DOHH2 (cell line): ENCODE measurements at regions not wholly inside any gene's neighbourhood (a gene's known extent, or its start where the extent isn't known, plus 50 kb on each side); places are given as distances from the start of the nearest gene placed in this dataset.

ENCODE experiments used
- H3F3A ChIP-seq: fragments of 200-600 bp; sonication (generic), shearing (Covaris generic); 2 replicates; pipeline ENCODE4 v1.6.0; 2016; ENCODE audit warnings: antibody characterized with exemption, mild to moderate bottlenecking; ENCODE audit not compliant: control insufficient read depth, insufficient read depth
- H3K27ac ChIP-seq: fragments of 200-600 bp; sonication (generic); 2 replicates; pipeline ENCODE4 v1.5.1; 2014; ENCODE audit warnings: low read depth, mild to moderate bottlenecking, low read length, moderate library complexity
- H3K27me3 ChIP-seq: fragments of 200-600 bp; sonication (generic); 2 replicates; pipeline ENCODE4 v1.6.1; 2014; ENCODE audit warnings: mild to moderate bottlenecking, low read length, mixed read lengths; ENCODE audit not compliant: control insufficient read depth
- H3K36me3 ChIP-seq: fragments of 200-600 bp; sonication (generic); 2 replicates; pipeline ENCODE4 v1.6.1; 2014; ENCODE audit warnings: mild to moderate bottlenecking, low read length, moderate library complexity, mixed read lengths; ENCODE audit not compliant: control insufficient read depth
- H3K4me1 ChIP-seq: fragments of 200-600 bp; sonication (generic); 2 replicates; pipeline ENCODE4 v1.6.1; 2014; ENCODE audit warnings: mild to moderate bottlenecking, low read length, mixed read lengths; ENCODE audit not compliant: control insufficient read depth
- H3K4me2 ChIP-seq: fragments of 200-600 bp; sonication (generic); 2 replicates; pipeline ENCODE4 v1.6.0; 2014; ENCODE audit warnings: mild to moderate bottlenecking, low read length, moderate library complexity
- H3K4me3 ChIP-seq: fragments of 200-600 bp; sonication (generic); 2 replicates; pipeline ENCODE4 v1.5.1; 2014; ENCODE audit warnings: mild to moderate bottlenecking, low read length, mixed read lengths
- H3K79me2 ChIP-seq: fragments of 200-600 bp; sonication (generic); 2 replicates; pipeline ENCODE4 v1.6.1; 2014; ENCODE audit warnings: mild to moderate bottlenecking, low read length, mixed read lengths; ENCODE audit not compliant: control insufficient read depth
- H3K9me2 ChIP-seq: fragments of 200-600 bp; sonication (generic); replicated peaks from 2 replicates; pipeline ENCODE4 v1.6.1; 2014; ENCODE audit warnings: mild to moderate bottlenecking, low read length, mixed read lengths; ENCODE audit not compliant: control insufficient read depth
- H3K9me3 ChIP-seq: fragments of 200-600 bp; sonication (generic); 2 replicates; pipeline ENCODE4 v1.6.1; 2014; ENCODE audit warnings: antibody characterized with exemption, low read length, mixed read lengths; ENCODE audit not compliant: control insufficient read depth, insufficient read depth
- H4K20me1 ChIP-seq: fragments of 200-600 bp; sonication (generic); 2 replicates; pipeline ENCODE4 v1.6.0; 2014; ENCODE audit warnings: low read depth, mild to moderate bottlenecking, antibody characterized with exemption, low read length, moderate library complexity; ENCODE audit not compliant: control insufficient read depth, insufficient read depth
- EZH2phosphoT487 ChIP-seq: fragments of 200-600 bp; sonication (generic); IDR thresholded peaks from 2 replicates; pipeline ENCODE4 v1.6.1; 2017; ENCODE audit warnings: borderline replicate concordance, mild to moderate bottlenecking, antibody characterized with exemption, low read length, moderate library complexity, mixed read lengths
- TF ChIP-seq, protein P1 (sequence below): fragments of 200-600 bp; sonication (generic); IDR thresholded peaks from one replicate; pipeline ENCODE4 v1.5.1; 2014; ENCODE audit warnings: antibody characterized with exemption, mild to moderate bottlenecking, low read depth, low read length; ENCODE audit not compliant: poor library complexity, severe bottlenecking

DNA sequence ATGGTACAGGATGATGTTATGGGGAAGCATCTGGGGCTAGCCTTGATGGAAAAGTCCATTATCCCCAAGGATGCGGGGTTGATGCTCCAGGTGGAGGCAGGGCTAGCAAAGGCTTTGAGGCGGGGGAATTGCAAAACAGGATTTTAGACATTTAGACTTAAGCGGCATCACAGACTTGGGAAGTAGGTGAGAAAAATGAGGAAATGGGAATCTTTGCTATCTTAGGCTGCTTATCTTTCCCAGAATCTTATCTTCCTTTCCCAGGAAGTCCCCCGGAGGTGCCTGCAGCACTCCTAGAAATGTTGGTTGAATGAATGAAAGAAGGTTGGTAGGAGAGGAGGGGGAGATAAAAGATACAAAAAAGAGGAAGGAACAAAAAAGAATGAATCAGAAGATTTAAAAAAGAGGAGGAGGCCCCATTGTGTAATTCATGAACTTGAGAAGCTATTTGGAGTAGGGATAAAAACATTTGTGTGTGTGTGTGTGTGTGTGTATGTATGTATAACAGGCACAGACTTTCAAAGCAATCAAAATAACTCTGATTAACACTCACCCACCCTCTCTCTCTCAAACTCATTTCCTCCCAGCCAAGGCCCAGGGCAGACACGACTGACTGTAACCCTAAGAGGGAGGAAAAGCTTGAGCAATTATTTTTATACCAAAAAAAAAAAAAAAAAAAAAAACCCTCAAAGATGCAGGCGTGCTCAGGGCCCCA is 62.5 kb upstream of the TBX3 start:
- Histone ChIP-seq H3K9me2 (no peaks in the 10 kb centered on the region), H3K36me3 (no peaks in the 10 kb centered on the region), H3K4me2 (no peak overlapping the region), H3K9me3 (no peaks in the 10 kb centered on the region), H3K4me1 (no peaks in the 10 kb centered on the region), H3K79me2 (no peaks in the 10 kb centered on the region), H3K27me3 (no peaks in the 10 kb centered on the region), H3K4me3 (no peak overlapping the region), H3F3A (no peaks in the 10 kb centered on the region), H4K20me1 (no peaks in the 10 kb centered on the region), H3K27ac (no peak overlapping the region)
- TF ChIP-seq, protein P1, sequence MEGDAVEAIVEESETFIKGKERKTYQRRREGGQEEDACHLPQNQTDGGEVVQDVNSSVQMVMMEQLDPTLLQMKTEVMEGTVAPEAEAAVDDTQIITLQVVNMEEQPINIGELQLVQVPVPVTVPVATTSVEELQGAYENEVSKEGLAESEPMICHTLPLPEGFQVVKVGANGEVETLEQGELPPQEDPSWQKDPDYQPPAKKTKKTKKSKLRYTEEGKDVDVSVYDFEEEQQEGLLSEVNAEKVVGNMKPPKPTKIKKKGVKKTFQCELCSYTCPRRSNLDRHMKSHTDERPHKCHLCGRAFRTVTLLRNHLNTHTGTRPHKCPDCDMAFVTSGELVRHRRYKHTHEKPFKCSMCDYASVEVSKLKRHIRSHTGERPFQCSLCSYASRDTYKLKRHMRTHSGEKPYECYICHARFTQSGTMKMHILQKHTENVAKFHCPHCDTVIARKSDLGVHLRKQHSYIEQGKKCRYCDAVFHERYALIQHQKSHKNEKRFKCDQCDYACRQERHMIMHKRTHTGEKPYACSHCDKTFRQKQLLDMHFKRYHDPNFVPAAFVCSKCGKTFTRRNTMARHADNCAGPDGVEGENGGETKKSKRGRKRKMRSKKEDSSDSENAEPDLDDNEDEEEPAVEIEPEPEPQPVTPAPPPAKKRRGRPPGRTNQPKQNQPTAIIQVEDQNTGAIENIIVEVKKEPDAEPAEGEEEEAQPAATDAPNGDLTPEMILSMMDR, result no peak
- no peak for TF ChIP-seq EZH2phosphoT487

DNA sequence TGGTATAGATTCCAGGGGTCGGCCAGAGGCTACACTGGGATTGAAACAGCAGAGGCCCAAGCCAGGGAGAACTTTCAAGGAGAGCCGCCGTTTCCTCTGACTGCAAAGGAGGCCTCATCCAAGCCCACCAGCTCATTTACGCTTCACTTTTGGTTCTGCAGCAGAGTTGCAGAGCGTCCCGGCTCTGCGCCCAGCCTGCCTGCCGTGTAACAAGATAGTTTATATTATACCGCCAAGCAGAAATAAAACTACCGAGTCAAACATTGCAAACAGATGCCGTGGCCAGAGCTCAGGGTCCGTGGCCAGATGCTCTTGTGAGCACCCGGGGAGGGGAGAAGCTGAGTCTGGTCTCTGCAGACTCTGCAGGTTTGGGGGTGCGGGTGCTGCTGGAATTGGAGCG is 60.7 kb upstream of the TBX3 start:
- H3K27me3 ChIP-seq, result no peaks in the 10 kb centered on the region
- H3K27ac ChIP-seq, result no peak overlapping the region
- H4K20me1 ChIP-seq, result no peaks in the 10 kb centered on the region
- H3K4me1 ChIP-seq, result no peaks in the 10 kb centered on the region
- TF ChIP-seq, protein P1, result no peak
- TF ChIP-seq EZH2phosphoT487, result no peak
- no peaks in the 10 kb centered on the region for H3K9me2 ChIP-seq
- no peaks in the 10 kb centered on the region for H3F3A ChIP-seq
- no peak overlapping the region for H3K4me3 ChIP-seq
- no peaks in the 10 kb centered on the region for H3K79me2 ChIP-seq
- no peaks in the 10 kb centered on the region for H3K36me3 ChIP-seq
- H3K9me3 ChIP-seq, result no peaks in the 10 kb centered on the region
- H3K4me2 ChIP-seq, result no peak overlapping the region

DNA sequence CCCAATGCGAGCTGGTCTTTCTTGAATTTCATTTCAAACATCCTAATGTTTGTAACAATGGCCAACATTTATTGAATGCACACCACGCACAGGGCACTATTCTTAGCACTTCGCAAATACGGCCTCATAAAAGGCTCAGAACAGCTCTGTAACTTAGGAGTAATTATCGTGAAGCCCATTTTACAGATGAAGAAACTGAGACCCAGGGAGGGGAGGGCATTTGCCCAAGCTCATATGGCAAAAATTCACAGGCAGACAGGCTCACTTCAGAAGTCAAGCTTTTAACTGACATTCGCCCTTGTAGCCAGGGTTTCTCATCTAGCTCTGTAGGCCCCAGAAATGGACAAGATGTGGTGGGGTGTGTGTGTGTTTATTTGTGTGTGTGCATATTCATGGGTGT is 60.3 kb upstream of the TBX3 start:
- H3K4me2 ChIP-seq, result no peak overlapping the region

More for the DNA sequence above, 60.3 kb upstream of the TBX3 start:
- Histone ChIP-seq H3K36me3 (no peaks in the 10 kb centered on the region), H3K9me2 (no peaks in the 10 kb centered on the region), H3K79me2 (no peaks in the 10 kb centered on the region), H3K27me3 (no peaks in the 10 kb centered on the region), H3K27ac (no peak overlapping the region), H3K9me3 (no peaks in the 10 kb centered on the region), H4K20me1 (no peaks in the 10 kb centered on the region), H3F3A (no peaks in the 10 kb centered on the region), H3K4me3 (no peak overlapping the region), H3K4me1 (no peaks in the 10 kb centered on the region)
- no peak for TF ChIP-seq EZH2phosphoT487
- TF ChIP-seq, protein P1, result no peak
